Osteoblast (primary cell): ENCODE measurements at regions not wholly inside any gene's neighbourhood (a gene's known extent, or its start where the extent isn't known, plus 50 kb on each side); places are given as distances from the start of the nearest gene placed in this dataset.

Experiments used
- DNase-seq: peaks from one replicate; pipeline ENCODE4 v3.0.0; 2011; ENCODE audit warnings: low spot score, mixed read lengths; ENCODE audit not compliant: insufficient read length; ENCODE audit errors: missing footprints
- H2AFZ ChIP-seq: 2 replicates; pipeline ENCODE4 v1.6.0; 2011; ENCODE audit warnings: mild to moderate bottlenecking, low read length
- H3K27ac ChIP-seq: 2 replicates; pipeline ENCODE4 v1.5.1; 2011; ENCODE audit warnings: mild to moderate bottlenecking, low read depth, low read length, moderate library complexity
- H3K27me3 ChIP-seq: 2 replicates; pipeline ENCODE4 v1.6.0; 2012; ENCODE audit warnings: mild to moderate bottlenecking, control low read depth, inconsistent platforms, low read length, moderate library complexity; ENCODE audit not compliant: insufficient read depth
- H3K36me3 ChIP-seq: 2 replicates; pipeline ENCODE4 v1.5.1; 2011; ENCODE audit warnings: mild to moderate bottlenecking, low read length, control low read depth, moderate library complexity; ENCODE audit not compliant: insufficient read depth
- H3K4me1 ChIP-seq: 2 replicates; pipeline ENCODE4 v1.5.1; 2011; ENCODE audit warnings: mild to moderate bottlenecking, low read length, control low read depth, moderate library complexity; ENCODE audit not compliant: insufficient read depth
- H3K4me2 ChIP-seq: 2 replicates; pipeline ENCODE4 v1.6.0; 2011; ENCODE audit warnings: mild to moderate bottlenecking, low read length; ENCODE audit not compliant: insufficient read depth
- H3K4me3 ChIP-seq: fragments of 200-600 bp; sonication (generic); 3 replicates; pipeline ENCODE4 v1.5.1; 2012; ENCODE audit warnings: mild to moderate bottlenecking, low read length, inconsistent platforms; ENCODE audit not compliant: insufficient read depth
- H3K79me2 ChIP-seq: 2 replicates; pipeline ENCODE4 v1.6.0; 2012; ENCODE audit warnings: mild to moderate bottlenecking, low read length, control low read depth, inconsistent platforms; ENCODE audit not compliant: insufficient read depth
- H3K9me3 ChIP-seq: 2 replicates; pipeline ENCODE4 v1.5.1; 2011; ENCODE audit warnings: low read depth, low read length, control low read depth
- H4K20me1 ChIP-seq: 2 replicates; pipeline ENCODE4 v1.6.0; 2012; ENCODE audit warnings: mild to moderate bottlenecking, low read length, control low read depth; ENCODE audit not compliant: insufficient read depth
- CTCF ChIP-seq: IDR thresholded peaks from 2 replicates; pipeline ENCODE4 v1.5.1; 2011; ENCODE audit warnings: mild to moderate bottlenecking, low read depth, low read length, moderate library complexity; ENCODE audit errors: extremely low read depth

GRCh38 chr4:71240094-71240493 is 98.7 kb upstream of the SLC4A4 start:
- Histone ChIP-seq H3K36me3 (peaks cover 4% of the 10 kb centered on the region), H3K4me2 (no peak overlapping the region), H3K9me3 (no peaks in the 10 kb centered on the region), H3K27ac (no peak overlapping the region), H3K4me1 (peaks cover 42% of the 10 kb centered on the region), H2AFZ (no peak overlapping the region), H3K4me3 (no peak overlapping the region), H3K27me3 (no peaks in the 10 kb centered on the region), H3K79me2 (peaks cover 35% of the 10 kb centered on the region), H4K20me1 (no peaks in the 10 kb centered on the region)
- DNase-seq, result no peak
- TF ChIP-seq CTCF, result no peak

GRCh38 chr4:71241501-71242288 is 97.1 kb upstream of the SLC4A4 start:
- no peak for TF ChIP-seq CTCF
- Histone ChIP-seq H4K20me1 (no peaks in the 10 kb centered on the region), H3K79me2 (peaks cover 40% of the 10 kb centered on the region), H3K27ac (peak overlapping the region; percentile 32), H3K4me3 (no peak overlapping the region), H3K4me1 (peaks cover 42% of the 10 kb centered on the region), H2AFZ (no peak overlapping the region), H3K36me3 (peaks cover 4% of the 10 kb centered on the region), H3K27me3 (no peaks in the 10 kb centered on the region), H3K4me2 (peak overlapping the region; percentile 25), H3K9me3 (no peaks in the 10 kb centered on the region)
- DNase-seq, result no peak

- TF ChIP-seq CTCF, result no peak
- Histone ChIP-seq H3K4me2 (no peak overlapping the region), H3K4me1 (peaks cover 31% of the 10 kb centered on the region), H2AFZ (no peak overlapping the region), H4K20me1 (no peaks in the 10 kb centered on the region), H3K9me3 (no peaks in the 10 kb centered on the region), H3K79me2 (peaks cover 47% of the 10 kb centered on the region), H3K4me3 (no peak overlapping the region), H3K27me3 (no peaks in the 10 kb centered on the region), H3K27ac (no peak overlapping the region), H3K36me3 (peaks cover 4% of the 10 kb centered on the region)
- DNase-seq, result no peak
These were observed 95.6 kb upstream of the SLC4A4 start for GRCh38 chr4:71243091-71243833.

- no peak overlapping the region for H3K27ac ChIP-seq
- H3K27me3 ChIP-seq, result no peaks in the 10 kb centered on the region
- H3K4me3 ChIP-seq, result no peak overlapping the region
- peaks cover 28% of the 10 kb centered on the region for H3K4me1 ChIP-seq
- H3K4me2 ChIP-seq, result no peak overlapping the region
- H4K20me1 ChIP-seq, result no peaks in the 10 kb centered on the region
- peaks cover 4% of the 10 kb centered on the region for H3K36me3 ChIP-seq
- TF ChIP-seq CTCF, result no peak
- no peak overlapping the region for H2AFZ ChIP-seq
- no peaks in the 10 kb centered on the region for H3K9me3 ChIP-seq
- H3K79me2 ChIP-seq, result peaks cover 55% of the 10 kb centered on the region
- no peak for DNase-seq
These were observed 91.1 kb upstream of the SLC4A4 start for GRCh38 chr4:71247706-71248105.
